ENCODE measurements at regions not wholly inside any gene's neighbourhood (a gene's known extent, or its start where the extent isn't known, plus 50 kb on each side); places are given as distances from the start of the nearest gene placed in this dataset.

DNA sequence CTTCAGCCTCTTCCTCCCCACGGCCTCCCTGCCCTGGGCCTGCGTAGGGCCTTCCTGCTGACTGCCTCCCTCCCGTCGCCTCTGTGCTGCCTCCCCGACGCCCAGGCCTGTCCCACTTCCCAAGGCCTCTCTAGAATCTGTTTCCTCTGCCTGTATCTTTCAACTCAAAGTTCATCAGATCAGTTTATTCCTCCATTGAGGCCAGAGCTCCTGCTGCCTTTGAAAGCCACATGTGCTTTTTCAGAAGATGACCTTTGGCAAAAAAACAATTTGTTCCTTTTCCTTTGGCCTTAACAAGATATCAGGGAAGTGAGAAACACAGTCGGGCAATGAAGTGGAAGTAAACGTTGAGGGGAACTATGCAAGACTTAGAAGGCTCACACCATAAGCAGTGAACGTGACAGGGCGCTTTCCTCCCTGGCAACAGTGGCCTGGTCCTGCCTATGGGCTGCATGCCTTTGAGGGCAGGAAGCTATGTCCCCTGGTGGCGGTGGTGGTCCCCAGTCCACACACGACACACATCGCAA, 85.9 kb downstream of the PSMG1 start:
- TF ChIP-seq, protein P1, sequence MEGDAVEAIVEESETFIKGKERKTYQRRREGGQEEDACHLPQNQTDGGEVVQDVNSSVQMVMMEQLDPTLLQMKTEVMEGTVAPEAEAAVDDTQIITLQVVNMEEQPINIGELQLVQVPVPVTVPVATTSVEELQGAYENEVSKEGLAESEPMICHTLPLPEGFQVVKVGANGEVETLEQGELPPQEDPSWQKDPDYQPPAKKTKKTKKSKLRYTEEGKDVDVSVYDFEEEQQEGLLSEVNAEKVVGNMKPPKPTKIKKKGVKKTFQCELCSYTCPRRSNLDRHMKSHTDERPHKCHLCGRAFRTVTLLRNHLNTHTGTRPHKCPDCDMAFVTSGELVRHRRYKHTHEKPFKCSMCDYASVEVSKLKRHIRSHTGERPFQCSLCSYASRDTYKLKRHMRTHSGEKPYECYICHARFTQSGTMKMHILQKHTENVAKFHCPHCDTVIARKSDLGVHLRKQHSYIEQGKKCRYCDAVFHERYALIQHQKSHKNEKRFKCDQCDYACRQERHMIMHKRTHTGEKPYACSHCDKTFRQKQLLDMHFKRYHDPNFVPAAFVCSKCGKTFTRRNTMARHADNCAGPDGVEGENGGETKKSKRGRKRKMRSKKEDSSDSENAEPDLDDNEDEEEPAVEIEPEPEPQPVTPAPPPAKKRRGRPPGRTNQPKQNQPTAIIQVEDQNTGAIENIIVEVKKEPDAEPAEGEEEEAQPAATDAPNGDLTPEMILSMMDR (IDR thresholded peaks at IDR 0.05; ENCODE audit: low read depth, low read length, missing input control) = no peak
- TF ChIP-seq JUND (IDR thresholded peaks at IDR 0.05) = no peak
- TF ChIP-seq, protein P2, sequence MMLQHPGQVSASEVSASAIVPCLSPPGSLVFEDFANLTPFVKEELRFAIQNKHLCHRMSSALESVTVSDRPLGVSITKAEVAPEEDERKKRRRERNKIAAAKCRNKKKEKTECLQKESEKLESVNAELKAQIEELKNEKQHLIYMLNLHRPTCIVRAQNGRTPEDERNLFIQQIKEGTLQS (IDR thresholded peaks at IDR 0.05) = no peak
- TF ChIP-seq, protein P3, sequence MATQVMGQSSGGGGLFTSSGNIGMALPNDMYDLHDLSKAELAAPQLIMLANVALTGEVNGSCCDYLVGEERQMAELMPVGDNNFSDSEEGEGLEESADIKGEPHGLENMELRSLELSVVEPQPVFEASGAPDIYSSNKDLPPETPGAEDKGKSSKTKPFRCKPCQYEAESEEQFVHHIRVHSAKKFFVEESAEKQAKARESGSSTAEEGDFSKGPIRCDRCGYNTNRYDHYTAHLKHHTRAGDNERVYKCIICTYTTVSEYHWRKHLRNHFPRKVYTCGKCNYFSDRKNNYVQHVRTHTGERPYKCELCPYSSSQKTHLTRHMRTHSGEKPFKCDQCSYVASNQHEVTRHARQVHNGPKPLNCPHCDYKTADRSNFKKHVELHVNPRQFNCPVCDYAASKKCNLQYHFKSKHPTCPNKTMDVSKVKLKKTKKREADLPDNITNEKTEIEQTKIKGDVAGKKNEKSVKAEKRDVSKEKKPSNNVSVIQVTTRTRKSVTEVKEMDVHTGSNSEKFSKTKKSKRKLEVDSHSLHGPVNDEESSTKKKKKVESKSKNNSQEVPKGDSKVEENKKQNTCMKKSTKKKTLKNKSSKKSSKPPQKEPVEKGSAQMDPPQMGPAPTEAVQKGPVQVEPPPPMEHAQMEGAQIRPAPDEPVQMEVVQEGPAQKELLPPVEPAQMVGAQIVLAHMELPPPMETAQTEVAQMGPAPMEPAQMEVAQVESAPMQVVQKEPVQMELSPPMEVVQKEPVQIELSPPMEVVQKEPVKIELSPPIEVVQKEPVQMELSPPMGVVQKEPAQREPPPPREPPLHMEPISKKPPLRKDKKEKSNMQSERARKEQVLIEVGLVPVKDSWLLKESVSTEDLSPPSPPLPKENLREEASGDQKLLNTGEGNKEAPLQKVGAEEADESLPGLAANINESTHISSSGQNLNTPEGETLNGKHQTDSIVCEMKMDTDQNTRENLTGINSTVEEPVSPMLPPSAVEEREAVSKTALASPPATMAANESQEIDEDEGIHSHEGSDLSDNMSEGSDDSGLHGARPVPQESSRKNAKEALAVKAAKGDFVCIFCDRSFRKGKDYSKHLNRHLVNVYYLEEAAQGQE (IDR thresholded peaks at IDR 0.05) = no peak
- no peak for TF ChIP-seq FOXA1 (IDR thresholded peaks at IDR 0.05)
- no peak for TF ChIP-seq GABPA (IDR thresholded peaks at IDR 0.05 in 1 of 2, conservative IDR thresholded peaks at IDR 0.05 in 1 of 2)
- TF ChIP-seq, protein P4, sequence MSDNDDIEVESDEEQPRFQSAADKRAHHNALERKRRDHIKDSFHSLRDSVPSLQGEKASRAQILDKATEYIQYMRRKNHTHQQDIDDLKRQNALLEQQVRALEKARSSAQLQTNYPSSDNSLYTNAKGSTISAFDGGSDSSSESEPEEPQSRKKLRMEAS (IDR thresholded peaks at IDR 0.05) = peak; percentile 95
- TF ChIP-seq RAD21 (IDR thresholded peaks at IDR 0.05) = peak; percentile 34 to 55
